Subcutaneous abdominal adipose tissue (tissue), 5 donors: ENCODE measurements at regions not wholly inside any gene's neighbourhood (a gene's known extent, or its start where the extent isn't known, plus 50 kb on each side); places are given as distances from the start of the nearest gene placed in this dataset.
"Not testable (repeated sequence)": the region's sequence is repeated elsewhere in the genome, so short reads cannot be mapped to it uniquely, and the experiment has no call there.

Experiments
- H3K27ac ChIP-seq: one replicate; pipeline ENCODE4 v1.7.0; 2013; ENCODE audit warnings: low read depth, mild to moderate bottlenecking, inconsistent platforms, low read length, moderate library complexity
- H3K27me3 ChIP-seq, 5 donors: one replicate each; pipeline ENCODE4 v1.7.0; 2013; ENCODE audit warnings: low read length in 5 of 5, inconsistent platforms in 1 of 5; ENCODE audit not compliant: control insufficient read depth in 5 of 5, insufficient read depth in 4 of 5
- H3K36me3 ChIP-seq, 5 donors: one replicate each; pipeline ENCODE4 v1.7.0; 2013; ENCODE audit warnings: low read length in 5 of 5; ENCODE audit not compliant: control insufficient read depth in 5 of 5, insufficient read depth in 5 of 5
- H3K4me1 ChIP-seq, 5 donors: one replicate each; pipeline ENCODE4 v1.7.0; 2013; ENCODE audit warnings: low read length in 5 of 5, mild to moderate bottlenecking in 3 of 5, moderate library complexity in 1 of 5; ENCODE audit not compliant: control insufficient read depth in 5 of 5, insufficient read depth in 5 of 5
- H3K4me3 ChIP-seq, 5 donors: one replicate each; pipeline ENCODE4 v1.7.0; 2013; ENCODE audit warnings: low read length in 5 of 5, low read depth in 1 of 5
- H3K9ac ChIP-seq, 5 donors: one replicate each; pipeline ENCODE4 v1.7.0; 2013; ENCODE audit warnings: low read length in 5 of 5, mild to moderate bottlenecking in 4 of 5, moderate library complexity in 3 of 5
- H3K9me3 ChIP-seq, 5 donors: one replicate each; pipeline ENCODE4 v1.7.0; 2013; ENCODE audit warnings: low read length in 5 of 5; ENCODE audit not compliant: control insufficient read depth in 5 of 5
- donor health status: healthy.
- donor health status: healthy.
- donor health status: healthy.
- donor health status: healthy.
- donor health status: healthy.

DNA sequence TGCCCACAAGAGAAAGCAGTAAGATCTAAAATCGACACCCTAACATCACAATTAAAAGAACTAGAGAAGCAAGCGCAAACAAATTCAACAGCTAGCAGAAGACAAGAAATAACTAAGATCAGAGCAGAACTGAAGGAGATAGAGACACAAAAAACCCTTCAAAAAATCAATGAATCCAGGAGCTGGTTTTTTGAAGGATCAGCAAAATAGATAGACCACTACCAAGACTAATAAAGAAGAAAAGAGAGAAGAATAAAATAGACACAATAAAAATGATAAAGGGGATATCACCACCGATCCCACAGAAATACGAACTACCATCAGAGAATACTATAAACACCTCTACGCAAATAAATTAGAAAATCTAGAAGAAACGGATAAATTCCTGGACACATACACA is 110.0 kb upstream of the PPP1R9A start:
- not testable (repeated sequence) for H3K4me1 ChIP-seq, H3K27me3 ChIP-seq, H3K9me3 ChIP-seq, H3K9ac ChIP-seq, H3K27ac ChIP-seq, H3K36me3 ChIP-seq, H3K4me3 ChIP-seq

DNA sequence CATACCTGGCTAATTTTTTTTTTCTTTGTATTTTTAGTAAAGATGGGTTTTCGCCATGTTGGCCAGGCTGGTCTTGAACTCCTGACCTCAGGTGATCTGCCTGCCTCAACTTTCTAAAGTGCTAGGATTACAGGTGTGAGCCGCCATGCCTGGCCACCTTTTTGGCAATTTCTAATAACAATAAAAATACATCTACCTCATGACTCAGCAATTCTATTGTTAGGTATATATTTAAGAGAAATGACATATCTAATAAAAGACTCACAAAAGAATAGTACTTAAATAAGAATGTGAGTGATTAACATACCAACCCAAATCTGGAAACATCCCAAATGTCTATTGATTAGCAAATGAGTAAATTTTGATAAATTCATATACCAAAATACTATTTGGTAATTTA is 103.6 kb upstream of the PPP1R9A start:
- Histone ChIP-seq H3K36me3 (no peaks in the 10 kb centered on the region), H3K4me3 (no peak overlapping the region), H3K9me3 (no peaks in the 10 kb centered on the region), H3K4me1 (no peaks in the 10 kb centered on the region), H3K27me3 (no peaks in the 10 kb centered on the region), H3K27ac (no peak overlapping the region), H3K9ac (no peak overlapping the region)

DNA sequence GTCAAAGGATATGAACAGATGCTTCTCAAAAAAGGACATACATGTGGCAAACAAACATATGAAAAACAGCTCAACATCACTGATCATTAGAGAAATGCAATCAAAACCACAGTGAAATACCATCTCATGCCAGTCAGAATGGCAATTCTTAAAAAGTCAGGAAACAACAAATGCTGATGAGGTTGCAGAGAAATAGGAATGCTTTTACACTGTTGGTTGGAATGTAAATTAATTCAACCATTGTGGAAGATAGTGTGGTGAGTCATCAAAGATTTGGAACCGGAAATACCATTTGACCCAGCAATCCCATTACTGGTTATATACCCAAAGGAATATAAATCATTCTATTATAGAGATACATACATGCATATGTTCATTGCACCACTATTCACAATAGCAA is 98.7 kb upstream of the PPP1R9A start:
- H3K9ac ChIP-seq, H3K4me1 ChIP-seq: not testable (repeated sequence)

DNA sequence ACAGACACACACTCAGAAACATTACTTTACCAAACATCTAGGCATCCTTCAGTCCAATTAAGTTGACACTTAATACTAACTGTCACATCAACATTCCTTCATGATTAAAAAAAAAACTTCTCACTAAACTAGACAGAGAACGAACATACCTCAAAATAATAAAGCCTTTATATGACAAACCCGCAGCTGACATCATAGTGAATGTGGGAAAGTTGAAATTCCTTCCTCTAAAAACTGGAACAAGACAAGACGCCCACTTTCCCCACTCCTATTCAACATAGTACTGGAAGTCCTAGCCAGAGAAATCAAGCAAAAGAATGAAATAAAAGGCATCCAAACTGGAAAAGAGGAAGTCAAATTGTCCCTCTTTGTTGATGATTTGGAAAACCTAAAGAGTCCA is 96.9 kb upstream of the PPP1R9A start:
- Histone ChIP-seq H3K9ac (no peak overlapping the region), H3K4me3 (no peak overlapping the region), H3K27me3 (no peaks in the 10 kb centered on the region), H3K9me3 (peaks cover 0 to 2% (median 0%) of the 10 kb centered on the region in 5 donors), H3K36me3 (no peaks in the 10 kb centered on the region), H3K27ac (no peak overlapping the region), H3K4me1 (no peaks in the 10 kb centered on the region)

More for the DNA sequence above, 98.7 kb upstream of the PPP1R9A start:
- H3K27ac ChIP-seq, H3K9me3 ChIP-seq, H3K4me3 ChIP-seq, H3K36me3 ChIP-seq, H3K27me3 ChIP-seq: not testable (repeated sequence)

DNA sequence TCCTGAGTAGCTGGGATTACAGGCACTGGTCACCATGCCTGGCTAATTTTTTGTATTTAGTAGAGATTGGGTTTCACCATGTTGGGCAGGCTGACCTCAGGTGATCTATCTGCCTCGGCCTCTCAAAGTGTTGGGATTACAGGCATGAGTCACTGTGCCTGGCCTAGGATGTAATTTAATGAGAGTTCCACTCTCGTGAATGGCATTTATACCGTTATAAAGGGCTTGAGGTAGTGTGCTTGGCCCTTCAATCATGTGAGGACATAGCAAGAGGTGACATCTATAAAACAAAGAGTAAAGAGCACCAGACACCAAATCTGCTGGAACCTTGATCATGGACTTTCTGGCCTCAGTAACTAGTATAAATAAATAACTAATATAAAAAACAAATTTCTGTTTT is 93.5 kb upstream of the PPP1R9A start:
- H3K36me3 ChIP-seq = no peaks in the 10 kb centered on the region
- H3K27ac ChIP-seq = no peak overlapping the region
- no peaks in the 10 kb centered on the region for H3K27me3 ChIP-seq
- H3K9me3 ChIP-seq = peaks cover 0 to 10% (median 4%) of the 10 kb centered on the region in 5 donors
- H3K4me1 ChIP-seq = no peaks in the 10 kb centered on the region
- no peak overlapping the region for H3K4me3 ChIP-seq
- no peak overlapping the region for H3K9ac ChIP-seq

DNA sequence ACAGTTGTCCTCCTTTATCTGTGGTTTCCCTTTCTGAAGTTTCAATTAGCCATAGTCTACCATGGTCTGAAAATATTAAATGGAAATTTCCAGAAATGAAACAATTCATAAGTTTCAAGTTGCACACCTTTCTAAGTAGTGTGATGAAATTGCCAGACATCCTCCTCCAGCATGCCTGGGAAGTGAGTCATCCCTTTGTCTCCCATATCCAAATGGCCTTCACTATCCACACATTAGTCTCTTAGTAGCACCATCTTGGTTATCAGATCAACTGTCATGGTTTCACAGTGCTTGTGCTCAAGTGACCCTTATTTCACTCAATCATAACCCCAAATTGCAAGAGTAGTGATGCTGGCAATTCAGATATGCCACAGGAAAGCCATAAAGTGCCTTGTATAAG is 83.4 kb upstream of the PPP1R9A start:
- no peak overlapping the region for H3K4me3 ChIP-seq
- H3K9ac ChIP-seq = no peak overlapping the region
- H3K36me3 ChIP-seq = no peaks in the 10 kb centered on the region
- peaks cover 0 to 14% (median 3%) of the 10 kb centered on the region in 5 donors for H3K9me3 ChIP-seq
- H3K27ac ChIP-seq = no peak overlapping the region
- no peaks in the 10 kb centered on the region for H3K27me3 ChIP-seq
- H3K4me1 ChIP-seq = no peaks in the 10 kb centered on the region

DNA sequence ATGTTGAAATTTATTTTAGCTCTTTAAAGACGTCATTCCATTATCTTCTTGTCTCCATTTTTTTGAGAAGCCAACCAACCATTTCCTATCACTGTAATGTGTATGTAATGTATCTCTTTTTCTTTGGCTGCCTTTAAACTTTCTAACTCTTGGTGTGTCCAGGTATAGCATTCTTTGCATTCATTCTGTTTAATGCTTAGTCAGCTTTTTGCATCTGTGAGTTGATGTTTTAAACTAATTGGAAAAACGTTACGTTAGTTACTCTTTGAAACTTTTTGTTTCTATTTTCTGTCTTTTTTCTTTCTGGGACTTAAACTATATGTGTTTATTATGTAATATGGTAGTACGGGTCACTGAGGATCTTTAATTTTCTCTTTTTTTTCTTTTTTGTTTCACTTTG is 77.4 kb upstream of the PPP1R9A start:
- Histone ChIP-seq H3K4me3 (no peak overlapping the region), H3K27me3 (no peaks in the 10 kb centered on the region), H3K4me1 (no peaks in the 10 kb centered on the region), H3K27ac (no peak overlapping the region), H3K9me3 (peaks cover 6 to 13% (median 8%) of the 10 kb centered on the region in 5 donors), H3K36me3 (no peaks in the 10 kb centered on the region), H3K9ac (no peak overlapping the region)

DNA sequence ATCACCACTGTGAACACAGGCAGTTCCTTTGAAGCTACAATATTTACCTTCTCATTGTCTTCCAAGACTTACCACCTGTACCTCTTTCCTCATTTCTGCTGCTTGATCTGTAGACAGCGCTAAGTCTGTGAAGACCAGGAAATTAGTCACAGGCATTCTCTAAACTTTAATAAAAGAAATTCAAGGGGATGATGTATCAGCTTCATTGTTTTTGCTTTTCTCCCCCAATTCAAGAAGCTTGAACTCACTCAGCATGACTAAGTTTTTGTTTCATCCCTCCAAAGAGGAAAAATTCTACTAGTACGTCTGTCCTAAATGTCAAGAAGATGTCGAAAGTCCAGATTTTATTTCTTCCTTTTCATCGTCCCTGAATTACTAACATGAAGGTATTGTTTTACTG is 75.3 kb upstream of the PPP1R9A start:
- H3K36me3 ChIP-seq = no peaks in the 10 kb centered on the region
- no peak overlapping the region for H3K27ac ChIP-seq
- no peak overlapping the region for H3K4me3 ChIP-seq
- no peaks in the 10 kb centered on the region for H3K4me1 ChIP-seq
- peaks cover 2 to 14% (median 11%) of the 10 kb centered on the region in 5 donors for H3K9me3 ChIP-seq
- H3K27me3 ChIP-seq = no peaks in the 10 kb centered on the region
- no peak overlapping the region for H3K9ac ChIP-seq

DNA sequence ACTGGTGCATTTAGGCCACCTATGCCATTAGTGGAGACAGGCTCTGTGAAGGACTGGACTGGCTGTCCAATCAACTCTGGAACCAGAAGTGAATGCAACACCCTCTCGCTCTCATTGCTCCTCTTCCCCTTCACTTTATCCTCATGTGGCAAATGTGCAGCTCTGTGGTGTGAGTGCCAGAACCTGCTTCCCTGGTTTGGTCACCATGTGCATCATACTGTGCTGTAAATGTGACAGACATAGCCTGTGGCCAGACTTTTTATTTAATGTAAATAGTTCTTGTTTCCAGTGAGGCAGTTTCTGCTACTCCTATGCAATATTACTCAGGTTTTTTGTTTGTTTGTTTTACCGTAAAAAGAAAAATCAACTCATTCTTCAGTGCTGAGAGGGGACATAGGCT is 73.0 kb upstream of the PPP1R9A start:
- Histone ChIP-seq H3K4me3 (no peak overlapping the region), H3K4me1 (no peaks in the 10 kb centered on the region), H3K9ac (no peak overlapping the region), H3K36me3 (no peaks in the 10 kb centered on the region), H3K27ac (no peak overlapping the region), H3K9me3 (peaks cover 10 to 31% (median 27%) of the 10 kb centered on the region in 5 donors), H3K27me3 (no peaks in the 10 kb centered on the region)

DNA sequence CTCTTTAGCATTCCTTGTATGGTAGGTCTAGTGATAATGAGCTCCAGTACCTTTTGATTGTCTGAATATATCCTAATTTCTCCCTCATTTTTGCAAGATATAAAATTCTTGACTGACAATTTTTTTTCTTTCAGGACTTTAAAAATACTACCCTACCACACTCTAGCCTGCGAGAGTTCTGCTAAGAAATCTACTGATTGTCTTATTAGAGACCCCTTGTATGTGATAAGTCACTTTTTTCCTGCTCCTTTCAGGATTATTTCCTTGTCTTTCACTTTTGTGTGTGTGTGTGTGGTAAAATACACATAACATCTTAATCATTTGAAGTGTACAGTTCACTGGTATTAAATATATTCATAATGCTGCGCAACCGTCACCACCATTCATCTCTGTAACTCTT is 68.7 kb upstream of the PPP1R9A start:
- Histone ChIP-seq H3K36me3 (no peaks in the 10 kb centered on the region), H3K4me3 (peak overlapping the region in 1 of 5 donors; percentile 34), H3K4me1 (no peaks in the 10 kb centered on the region), H3K9me3 (peaks cover 8 to 60% (median 43%) of the 10 kb centered on the region in 5 donors), H3K27ac (no peak overlapping the region), H3K27me3 (no peaks in the 10 kb centered on the region), H3K9ac (no peak overlapping the region)

DNA sequence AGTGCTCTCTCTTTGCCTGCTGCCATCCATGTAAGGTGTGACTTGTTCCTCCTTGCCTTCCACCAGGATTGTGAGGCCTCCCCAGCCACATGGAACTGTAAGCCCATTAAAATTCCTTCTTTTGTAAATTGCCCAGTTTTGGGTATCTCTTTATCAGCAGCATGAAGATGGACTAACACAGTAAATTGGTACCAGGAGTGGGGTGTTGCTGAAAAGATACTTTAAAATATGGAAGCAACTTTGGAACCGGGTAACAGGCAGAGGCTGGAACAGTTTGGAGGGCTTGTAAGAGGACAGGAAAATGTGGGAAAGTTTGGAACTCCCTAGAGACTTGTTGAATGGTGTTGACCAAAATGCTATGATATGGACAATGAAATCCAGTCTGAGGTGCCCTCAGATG is 63.8 kb upstream of the PPP1R9A start:
- peaks cover 3 to 53% (median 39%) of the 10 kb centered on the region in 5 donors for H3K9me3 ChIP-seq

More for the DNA sequence above, 63.8 kb upstream of the PPP1R9A start:
- Histone ChIP-seq H3K36me3 (no peaks in the 10 kb centered on the region), H3K9ac (no peak overlapping the region), H3K27ac (no peak overlapping the region), H3K4me1 (no peaks in the 10 kb centered on the region), H3K27me3 (no peaks in the 10 kb centered on the region), H3K4me3 (peak overlapping the region in 2 of 5 donors; percentile 22 to 28)
